ENCODE measurements at regions not wholly inside any gene's neighbourhood (a gene's known extent, or its start where the extent isn't known, plus 50 kb on each side); places are given as distances from the start of the nearest gene placed in this dataset.

DNA sequence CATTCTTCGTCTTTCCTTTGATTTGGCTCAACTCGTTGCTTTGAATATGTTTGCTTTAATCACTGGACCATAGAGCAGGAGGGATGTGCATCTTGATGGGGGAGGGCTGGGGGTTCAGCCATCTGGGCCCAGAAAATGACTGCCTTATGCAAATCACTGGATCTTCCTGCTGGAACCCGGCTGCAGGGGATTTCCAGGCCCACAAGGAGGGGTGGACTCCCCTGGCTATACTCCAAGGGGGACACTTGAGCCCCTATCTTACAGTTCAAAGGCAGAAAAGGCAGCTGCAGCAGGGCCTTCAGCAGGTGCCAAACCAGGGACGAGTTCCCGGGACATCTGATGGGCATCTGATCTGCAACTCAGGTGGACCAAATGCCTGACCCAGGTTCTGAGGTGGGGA lies 122.5 kb downstream of the DICER1 start:
- Mint-ChIP-seq H3K27me3 (ENCODE audit: unreplicated experiment) (no peaks in the 10 kb centered on the region), H3K36me3 (ENCODE audit: low read depth, unreplicated experiment) (no peaks in the 10 kb centered on the region), H3K9me3 (ENCODE audit: unreplicated experiment) (no peaks in the 10 kb centered on the region), H3K4me3 (ENCODE audit: unreplicated experiment) (no peak overlapping the region), H3K27ac (ENCODE audit: unreplicated experiment) (no peak overlapping the region), H3K4me1 (ENCODE audit: unreplicated experiment) (no peaks in the 10 kb centered on the region)
- DNase-seq (ENCODE audit: low spot score) = no peak
- TF ChIP-seq, protein P1, sequence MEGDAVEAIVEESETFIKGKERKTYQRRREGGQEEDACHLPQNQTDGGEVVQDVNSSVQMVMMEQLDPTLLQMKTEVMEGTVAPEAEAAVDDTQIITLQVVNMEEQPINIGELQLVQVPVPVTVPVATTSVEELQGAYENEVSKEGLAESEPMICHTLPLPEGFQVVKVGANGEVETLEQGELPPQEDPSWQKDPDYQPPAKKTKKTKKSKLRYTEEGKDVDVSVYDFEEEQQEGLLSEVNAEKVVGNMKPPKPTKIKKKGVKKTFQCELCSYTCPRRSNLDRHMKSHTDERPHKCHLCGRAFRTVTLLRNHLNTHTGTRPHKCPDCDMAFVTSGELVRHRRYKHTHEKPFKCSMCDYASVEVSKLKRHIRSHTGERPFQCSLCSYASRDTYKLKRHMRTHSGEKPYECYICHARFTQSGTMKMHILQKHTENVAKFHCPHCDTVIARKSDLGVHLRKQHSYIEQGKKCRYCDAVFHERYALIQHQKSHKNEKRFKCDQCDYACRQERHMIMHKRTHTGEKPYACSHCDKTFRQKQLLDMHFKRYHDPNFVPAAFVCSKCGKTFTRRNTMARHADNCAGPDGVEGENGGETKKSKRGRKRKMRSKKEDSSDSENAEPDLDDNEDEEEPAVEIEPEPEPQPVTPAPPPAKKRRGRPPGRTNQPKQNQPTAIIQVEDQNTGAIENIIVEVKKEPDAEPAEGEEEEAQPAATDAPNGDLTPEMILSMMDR (IDR thresholded peaks at IDR 0.05; ENCODE audit: unreplicated experiment) = no peak

DNA sequence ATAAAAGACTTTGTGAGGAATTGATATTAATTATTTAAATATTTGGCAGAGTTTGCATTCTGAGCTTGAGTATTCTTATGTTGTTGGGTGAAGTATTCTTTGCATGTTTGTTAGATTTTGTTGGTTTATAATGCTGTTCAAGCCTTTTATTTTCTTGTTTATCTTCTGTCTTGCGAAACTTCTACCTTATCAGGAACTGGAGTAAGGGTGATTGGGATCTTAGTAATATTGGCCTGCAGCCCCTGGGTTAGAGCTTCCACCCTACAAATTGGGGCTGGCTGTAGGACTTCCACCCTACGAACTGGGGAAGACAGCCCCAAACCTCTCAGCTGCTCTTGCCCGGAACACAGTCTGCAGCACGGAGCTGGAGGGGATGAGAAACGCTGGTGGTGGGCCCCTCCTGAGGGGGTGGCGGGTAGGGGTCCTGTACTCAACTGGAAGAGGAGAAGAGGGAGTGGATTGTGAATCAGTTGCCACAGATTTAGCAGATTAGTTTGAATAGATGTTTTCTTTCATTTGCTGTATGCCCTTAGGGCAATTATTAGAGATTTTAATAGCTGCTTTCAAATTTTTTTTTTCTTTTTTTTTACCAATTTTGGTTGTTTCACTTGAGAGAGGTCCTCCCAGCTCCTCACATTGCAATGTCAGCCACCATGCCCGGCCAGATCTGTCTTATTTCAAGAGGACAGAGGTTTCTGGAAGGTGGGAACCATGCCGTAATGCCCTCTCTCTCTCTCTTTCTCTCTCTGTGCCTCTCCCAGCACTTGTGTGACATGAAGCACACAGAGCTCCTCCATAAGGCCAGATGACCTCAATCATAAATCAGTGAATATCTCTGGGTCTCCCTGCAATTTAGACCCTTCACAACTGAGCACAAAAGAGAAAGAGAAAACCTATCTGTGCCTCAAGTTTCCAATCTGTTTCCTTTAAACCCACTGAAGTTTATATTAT lies 123.4 kb downstream of the DICER1 start:
- Mint-ChIP-seq H3K4me1 (ENCODE audit: unreplicated experiment) (no peaks in the 10 kb centered on the region), H3K36me3 (ENCODE audit: low read depth, unreplicated experiment) (no peaks in the 10 kb centered on the region), H3K27ac (ENCODE audit: unreplicated experiment) (no peak overlapping the region), H3K27me3 (ENCODE audit: unreplicated experiment) (no peaks in the 10 kb centered on the region), H3K9me3 (ENCODE audit: unreplicated experiment) (no peaks in the 10 kb centered on the region), H3K4me3 (ENCODE audit: unreplicated experiment) (no peak overlapping the region)
- TF ChIP-seq, protein P1 (IDR thresholded peaks at IDR 0.05; ENCODE audit: unreplicated experiment) = no peak
- DNase-seq (ENCODE audit: low spot score) = no peak

DNA sequence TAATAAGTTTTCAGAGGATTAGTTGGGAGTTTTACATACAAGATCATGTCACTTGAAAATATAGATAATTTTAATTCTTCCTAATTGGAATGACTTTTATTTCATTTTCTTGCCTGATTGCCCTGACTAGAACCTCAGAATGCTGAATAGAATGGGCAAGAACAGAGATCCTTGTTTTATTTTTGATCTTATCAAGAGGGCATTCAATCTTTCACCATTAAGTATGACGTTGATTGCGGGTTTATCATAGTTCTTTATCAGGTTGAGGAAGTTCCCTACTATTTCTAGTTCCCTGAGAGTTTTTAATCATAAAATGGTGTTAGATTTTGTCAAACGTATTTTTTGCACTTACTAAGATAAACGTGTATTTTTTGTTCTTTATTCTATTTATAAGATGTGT lies 124.3 kb downstream of the DICER1 start:
- Mint-ChIP-seq H3K27me3 (ENCODE audit: unreplicated experiment) (no peaks in the 10 kb centered on the region), H3K4me1 (ENCODE audit: unreplicated experiment) (no peaks in the 10 kb centered on the region), H3K27ac (ENCODE audit: unreplicated experiment) (no peak overlapping the region), H3K9me3 (ENCODE audit: unreplicated experiment) (no peaks in the 10 kb centered on the region), H3K36me3 (ENCODE audit: low read depth, unreplicated experiment) (no peaks in the 10 kb centered on the region), H3K4me3 (ENCODE audit: unreplicated experiment) (no peak overlapping the region)
- no peak for DNase-seq (ENCODE audit: low spot score)
- TF ChIP-seq, protein P1 (IDR thresholded peaks at IDR 0.05; ENCODE audit: unreplicated experiment) = no peak

DNA sequence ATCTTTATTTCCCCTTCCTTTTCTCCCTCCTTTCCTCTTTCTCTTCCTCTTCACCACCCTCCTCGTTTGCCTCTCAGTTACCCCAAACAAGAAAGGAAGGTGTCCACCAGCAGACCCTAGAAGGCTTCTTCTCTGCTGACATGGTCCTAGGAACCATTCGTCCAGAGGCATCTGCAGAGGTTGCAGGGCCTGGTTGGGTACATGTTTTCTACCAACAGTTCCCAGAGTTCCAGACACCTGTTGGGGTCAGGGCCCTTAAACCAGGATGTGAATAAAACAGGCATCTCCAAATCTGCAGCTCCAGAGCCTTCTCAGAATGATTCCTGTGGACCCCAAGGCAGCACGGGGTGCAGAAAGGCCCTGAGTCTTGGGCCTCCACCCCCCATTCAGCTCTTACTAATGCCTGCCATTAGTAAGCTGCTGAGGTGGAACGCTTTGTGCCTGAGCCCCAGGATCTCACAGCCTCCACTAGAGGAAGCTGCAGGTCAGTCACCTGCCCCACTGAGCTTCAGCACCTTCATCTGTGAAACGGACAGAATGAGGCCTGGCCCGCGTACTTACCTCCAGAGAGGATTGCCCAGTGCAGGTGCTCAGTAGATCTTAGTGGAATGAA lies 130.4 kb downstream of the DICER1 start:
- Mint-ChIP-seq H3K4me3 (ENCODE audit: unreplicated experiment) (no peak overlapping the region), H3K27ac (ENCODE audit: unreplicated experiment) (no peak overlapping the region), H3K9me3 (ENCODE audit: unreplicated experiment) (no peaks in the 10 kb centered on the region), H3K36me3 (ENCODE audit: low read depth, unreplicated experiment) (no peaks in the 10 kb centered on the region), H3K4me1 (ENCODE audit: unreplicated experiment) (no peaks in the 10 kb centered on the region), H3K27me3 (ENCODE audit: unreplicated experiment) (peaks cover 2% of the 10 kb centered on the region)
- no peak for DNase-seq (ENCODE audit: low spot score)
- TF ChIP-seq, protein P1 (IDR thresholded peaks at IDR 0.05; ENCODE audit: unreplicated experiment) = no peak

DNA sequence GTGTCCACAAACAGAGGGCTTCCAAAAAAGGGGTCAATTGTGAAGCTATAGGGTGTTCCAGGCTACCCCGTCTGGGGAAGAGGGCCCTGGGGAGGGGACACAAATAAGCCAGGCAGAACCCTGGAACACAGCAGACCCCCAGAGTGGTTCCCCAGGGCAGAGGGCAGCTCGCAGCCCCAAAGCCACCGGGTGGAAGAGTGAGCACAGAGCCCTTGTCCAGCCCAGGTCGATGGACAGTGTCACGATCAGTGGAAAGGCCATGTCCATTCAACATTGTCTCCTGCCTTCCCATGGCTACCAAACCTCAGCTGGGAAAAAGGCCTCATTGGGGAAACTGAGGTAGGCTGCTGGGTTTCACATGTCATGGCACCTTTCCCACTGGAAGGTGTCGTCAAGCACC lies 131.4 kb downstream of the DICER1 start:
- Mint-ChIP-seq H3K4me3 (ENCODE audit: unreplicated experiment) (no peak overlapping the region), H3K27me3 (ENCODE audit: unreplicated experiment) (peaks cover 2% of the 10 kb centered on the region), H3K36me3 (ENCODE audit: low read depth, unreplicated experiment) (no peaks in the 10 kb centered on the region), H3K9me3 (ENCODE audit: unreplicated experiment) (no peaks in the 10 kb centered on the region), H3K27ac (ENCODE audit: unreplicated experiment) (no peak overlapping the region), H3K4me1 (ENCODE audit: unreplicated experiment) (no peaks in the 10 kb centered on the region)
- TF ChIP-seq, protein P1 (IDR thresholded peaks at IDR 0.05; ENCODE audit: unreplicated experiment) = no peak
- no peak for DNase-seq (ENCODE audit: low spot score)
